Astrocyte (in vitro differentiated cells and primary cell): ENCODE measurements at regions not wholly inside any gene's neighbourhood (a gene's known extent, or its start where the extent isn't known, plus 50 kb on each side); places are given as distances from the start of the nearest gene placed in this dataset.

Source experiments
- DNase-seq: peaks from one replicate; pipeline ENCODE4 v3.0.0-alpha.2; 2010; ENCODE audit warnings: low read depth
- FAIRE-seq: peaks from 2 replicates; lab custom pipeline; 2011; peaks lifted over from hg19 to GRCh38; lab: Jason Lieb, UNC
- H2AFZ ChIP-seq: 2 replicates; pipeline ENCODE4 v1.6.0; 2012; ENCODE audit warnings: low read depth, low read length, inconsistent platforms
- H3K27ac ChIP-seq: 2 replicates; pipeline ENCODE4 v1.5.1; 2011; ENCODE audit warnings: low read depth, low read length, inconsistent platforms
- H3K27me3 ChIP-seq: 2 replicates; pipeline ENCODE4 v1.6.0; 2011; ENCODE audit warnings: low read length, inconsistent platforms; ENCODE audit not compliant: insufficient read depth
- H3K36me3 ChIP-seq: 2 replicates; pipeline ENCODE4 v1.5.1; 2011; ENCODE audit warnings: low read length, inconsistent platforms; ENCODE audit not compliant: insufficient read depth
- H3K4me1 ChIP-seq: 2 replicates; pipeline ENCODE4 v1.5.1; 2011; ENCODE audit warnings: low read length, inconsistent platforms; ENCODE audit not compliant: insufficient read depth
- H3K4me2 ChIP-seq: 2 replicates; pipeline ENCODE4 v1.6.0; 2012; ENCODE audit warnings: low read length, inconsistent platforms
- H3K4me3 ChIP-seq: 2 replicates; pipeline ENCODE4 v1.5.1; 2011; ENCODE audit warnings: low read depth, mild to moderate bottlenecking, low read length, inconsistent platforms; ENCODE audit not compliant: insufficient read depth
- H3K79me2 ChIP-seq: 2 replicates; pipeline ENCODE4 v1.6.0; 2012; ENCODE audit warnings: mild to moderate bottlenecking, low read length, inconsistent platforms; ENCODE audit not compliant: insufficient read depth
- H3K9ac ChIP-seq: 2 replicates; pipeline ENCODE4 v1.6.0; 2012; ENCODE audit warnings: mild to moderate bottlenecking, low read length, inconsistent platforms
- H3K9me3 ChIP-seq: 2 replicates; pipeline ENCODE4 v1.5.1; 2012; ENCODE audit warnings: low read depth, mild to moderate bottlenecking, low read length, inconsistent platforms; ENCODE audit not compliant: insufficient read depth
- H4K20me1 ChIP-seq: 2 replicates; pipeline ENCODE4 v1.6.0; 2012; ENCODE audit warnings: low read length, inconsistent platforms; ENCODE audit not compliant: insufficient read depth
- H3K27ac Mint-ChIP-seq: one replicate; pipeline ENCODE4 v1.8.0; 2021; ENCODE audit warnings: mild to moderate bottlenecking, mixed read lengths; ENCODE audit not compliant: unreplicated experiment
- H3K27me3 Mint-ChIP-seq: one replicate; pipeline ENCODE4 v1.8.0; 2021; ENCODE audit warnings: low read depth, mixed read lengths; ENCODE audit not compliant: unreplicated experiment
- H3K36me3 Mint-ChIP-seq: one replicate; pipeline ENCODE4 v1.8.0; 2021; ENCODE audit warnings: low read depth, mixed read lengths; ENCODE audit not compliant: unreplicated experiment
- H3K4me1 Mint-ChIP-seq: one replicate; pipeline ENCODE4 v1.8.0; 2021; ENCODE audit warnings: low read depth, mixed read lengths; ENCODE audit not compliant: unreplicated experiment
- H3K4me3 Mint-ChIP-seq: one replicate; pipeline ENCODE4 v1.8.0; 2021; ENCODE audit warnings: mild to moderate bottlenecking, moderate library complexity, mixed read lengths; ENCODE audit not compliant: unreplicated experiment
- H3K9me3 Mint-ChIP-seq: one replicate; pipeline ENCODE4 v1.8.0; 2021; ENCODE audit warnings: mild to moderate bottlenecking, mixed read lengths; ENCODE audit not compliant: unreplicated experiment
- CTCF ChIP-seq: IDR thresholded peaks from 2 replicates; pipeline ENCODE4 v1.5.1; 2011; ENCODE audit warnings: low read depth, mild to moderate bottlenecking, inconsistent platforms, low read length, moderate library complexity; ENCODE audit not compliant: insufficient read depth
- EZH2 ChIP-seq: IDR thresholded peaks from 2 replicates; pipeline ENCODE4 v1.6.1; 2012; ENCODE audit warnings: mild to moderate bottlenecking, low read length, inconsistent platforms; ENCODE audit not compliant: insufficient read depth

- H3K4me3 ChIP-seq: no peak overlapping the region
- no peak overlapping the region for H3K4me2 ChIP-seq
- no peak overlapping the region for H2AFZ ChIP-seq
- H3K79me2 ChIP-seq: no peaks in the 10 kb centered on the region
- Mint-ChIP-seq H3K27ac (no peak overlapping the region), H3K36me3 (no peaks in the 10 kb centered on the region), H3K4me1 (no peaks in the 10 kb centered on the region), H3K27me3 (no peaks in the 10 kb centered on the region), H3K4me3 (no peak overlapping the region), H3K9me3 (no peaks in the 10 kb centered on the region)
- H3K36me3 ChIP-seq: no peaks in the 10 kb centered on the region
- H4K20me1 ChIP-seq: no peaks in the 10 kb centered on the region
- no peak overlapping the region for H3K27ac ChIP-seq
- no peak for TF ChIP-seq CTCF
- TF ChIP-seq EZH2: no peak
- DNase-seq: no peak
- no peaks in the 10 kb centered on the region for H3K27me3 ChIP-seq
- H3K9me3 ChIP-seq: no peaks in the 10 kb centered on the region
- no peak overlapping the region for H3K9ac ChIP-seq
- FAIRE-seq: no peak
- H3K4me1 ChIP-seq: no peaks in the 10 kb centered on the region
Measured at GRCh38 chr5:113680534-113680933, 167.0 kb downstream of the YTHDC2 start.

- H3K27me3 Mint-ChIP-seq: no peaks in the 10 kb centered on the region
- no peak overlapping the region for H3K4me2 ChIP-seq
- H2AFZ ChIP-seq: no peak overlapping the region
- peak; percentile 3 for DNase-seq
- no peaks in the 10 kb centered on the region for H3K36me3 ChIP-seq
- no peaks in the 10 kb centered on the region for H3K79me2 ChIP-seq
- no peaks in the 10 kb centered on the region for H3K36me3 Mint-ChIP-seq
- H3K9me3 ChIP-seq: no peaks in the 10 kb centered on the region
- no peak overlapping the region for H3K4me3 ChIP-seq
- H3K27ac Mint-ChIP-seq: no peak overlapping the region
- TF ChIP-seq EZH2 (no peak), CTCF (no peak)
- H3K9ac ChIP-seq: no peak overlapping the region
- no peaks in the 10 kb centered on the region for H3K27me3 ChIP-seq
- no peaks in the 10 kb centered on the region for H4K20me1 ChIP-seq
- no peak for FAIRE-seq
- H3K9me3 Mint-ChIP-seq: no peaks in the 10 kb centered on the region
- H3K4me3 Mint-ChIP-seq: no peak overlapping the region
- H3K4me1 ChIP-seq: no peaks in the 10 kb centered on the region
- no peaks in the 10 kb centered on the region for H3K4me1 Mint-ChIP-seq
- H3K27ac ChIP-seq: no peak overlapping the region
Measured at GRCh38 chr5:113682497-113683136, 169.1 kb downstream of the YTHDC2 start.

- Histone ChIP-seq H2AFZ (no peak overlapping the region), H3K79me2 (no peaks in the 10 kb centered on the region), H3K36me3 (no peaks in the 10 kb centered on the region), H3K4me2 (no peak overlapping the region), H4K20me1 (no peaks in the 10 kb centered on the region), H3K4me3 (no peak overlapping the region), H3K27me3 (no peaks in the 10 kb centered on the region), H3K9me3 (no peaks in the 10 kb centered on the region), H3K4me1 (no peaks in the 10 kb centered on the region), H3K27ac (no peak overlapping the region), H3K9ac (no peak overlapping the region)
- H3K36me3 Mint-ChIP-seq: no peaks in the 10 kb centered on the region
- no peaks in the 10 kb centered on the region for H3K27me3 Mint-ChIP-seq
- TF ChIP-seq EZH2: no peak
- TF ChIP-seq CTCF: no peak
- DNase-seq: no peak
- H3K4me1 Mint-ChIP-seq: no peaks in the 10 kb centered on the region
- H3K27ac Mint-ChIP-seq: no peak overlapping the region
- FAIRE-seq: no peak
- H3K9me3 Mint-ChIP-seq: no peaks in the 10 kb centered on the region
- H3K4me3 Mint-ChIP-seq: no peak overlapping the region
Measured at GRCh38 chr5:113683211-113683610, 169.7 kb downstream of the YTHDC2 start.
